SK-N-SH (cell line): ENCODE measurements at regions not wholly inside any gene's neighbourhood (a gene's known extent, or its start where the extent isn't known, plus 50 kb on each side); places are given as distances from the start of the nearest gene placed in this dataset.

Experiments used
- JUND ChIP-seq: IDR thresholded peaks from 2 replicates; pipeline ENCODE4 v1.4.0; 2012
- POLR2AphosphoS5 ChIP-seq: IDR thresholded peaks from 2 replicates; pipeline ENCODE4 v1.6.1; 2012; ENCODE audit warnings: low read depth, low read length
- RXRA ChIP-seq: IDR thresholded peaks from 2 replicates; pipeline ENCODE4 v1.4.0; 2012; ENCODE audit warnings: low read depth, mild to moderate bottlenecking, borderline replicate concordance
- SIN3A ChIP-seq: IDR thresholded peaks from 2 replicates; pipeline ENCODE4 v1.6.1; 2012; ENCODE audit warnings: low read depth, mild to moderate bottlenecking, low read length, moderate library complexity, borderline replicate concordance
- YY1 ChIP-seq: IDR thresholded peaks from 2 replicates; pipeline ENCODE4 v1.4.0; 2012; ENCODE audit warnings: low read depth, mild to moderate bottlenecking
- TF ChIP-seq, protein P1 (sequence below): fragments of 200-600 bp; sonication (generic); IDR thresholded peaks from 2 replicates; pipeline ENCODE4 v1.6.1; 2017; ENCODE audit warnings: antibody characterized with exemption, mild to moderate bottlenecking, moderate library complexity
- TF ChIP-seq, protein P2 (sequence below): IDR thresholded peaks from 2 replicates; pipeline ENCODE4 v1.4.0; 2012; ENCODE audit warnings: low read depth
- TF ChIP-seq, protein P3 (sequence below): IDR thresholded peaks from 2 replicates; pipeline ENCODE4 v1.6.1; 2012; ENCODE audit warnings: mild to moderate bottlenecking, low read depth, low read length, moderate library complexity

DNA sequence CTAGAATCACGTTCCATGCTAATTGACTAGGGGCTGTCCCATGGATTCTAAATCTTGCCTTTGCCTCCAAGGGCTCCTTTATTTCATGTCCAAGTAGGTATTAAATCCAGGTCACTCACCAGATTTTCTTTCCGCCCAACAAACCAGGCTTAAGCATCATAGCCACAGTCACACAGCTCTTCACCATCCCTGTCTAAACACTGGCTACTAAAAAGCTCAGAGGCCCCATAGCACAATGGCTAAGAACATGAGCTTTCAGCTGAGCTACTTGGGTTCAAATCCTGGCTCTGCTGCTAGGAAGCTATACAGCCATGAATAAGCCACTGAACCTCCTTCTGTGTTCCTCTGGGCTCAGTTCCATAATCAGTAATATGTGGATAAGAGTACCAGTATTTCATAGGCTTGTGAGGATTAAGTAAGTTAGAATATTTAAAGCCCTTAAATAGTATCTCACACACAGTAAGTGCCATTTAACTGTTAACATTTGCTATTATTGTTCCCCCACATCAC, 277.2 kb upstream of the GJB5 start:
- TF ChIP-seq, protein P1, sequence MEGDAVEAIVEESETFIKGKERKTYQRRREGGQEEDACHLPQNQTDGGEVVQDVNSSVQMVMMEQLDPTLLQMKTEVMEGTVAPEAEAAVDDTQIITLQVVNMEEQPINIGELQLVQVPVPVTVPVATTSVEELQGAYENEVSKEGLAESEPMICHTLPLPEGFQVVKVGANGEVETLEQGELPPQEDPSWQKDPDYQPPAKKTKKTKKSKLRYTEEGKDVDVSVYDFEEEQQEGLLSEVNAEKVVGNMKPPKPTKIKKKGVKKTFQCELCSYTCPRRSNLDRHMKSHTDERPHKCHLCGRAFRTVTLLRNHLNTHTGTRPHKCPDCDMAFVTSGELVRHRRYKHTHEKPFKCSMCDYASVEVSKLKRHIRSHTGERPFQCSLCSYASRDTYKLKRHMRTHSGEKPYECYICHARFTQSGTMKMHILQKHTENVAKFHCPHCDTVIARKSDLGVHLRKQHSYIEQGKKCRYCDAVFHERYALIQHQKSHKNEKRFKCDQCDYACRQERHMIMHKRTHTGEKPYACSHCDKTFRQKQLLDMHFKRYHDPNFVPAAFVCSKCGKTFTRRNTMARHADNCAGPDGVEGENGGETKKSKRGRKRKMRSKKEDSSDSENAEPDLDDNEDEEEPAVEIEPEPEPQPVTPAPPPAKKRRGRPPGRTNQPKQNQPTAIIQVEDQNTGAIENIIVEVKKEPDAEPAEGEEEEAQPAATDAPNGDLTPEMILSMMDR: no peak
- TF ChIP-seq YY1 (no peak), SIN3A (no peak), POLR2AphosphoS5 (no peak), JUND (no peak), RXRA (no peak)
- TF ChIP-seq, protein P2, sequence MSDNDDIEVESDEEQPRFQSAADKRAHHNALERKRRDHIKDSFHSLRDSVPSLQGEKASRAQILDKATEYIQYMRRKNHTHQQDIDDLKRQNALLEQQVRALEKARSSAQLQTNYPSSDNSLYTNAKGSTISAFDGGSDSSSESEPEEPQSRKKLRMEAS: no peak
- TF ChIP-seq, protein P3, sequence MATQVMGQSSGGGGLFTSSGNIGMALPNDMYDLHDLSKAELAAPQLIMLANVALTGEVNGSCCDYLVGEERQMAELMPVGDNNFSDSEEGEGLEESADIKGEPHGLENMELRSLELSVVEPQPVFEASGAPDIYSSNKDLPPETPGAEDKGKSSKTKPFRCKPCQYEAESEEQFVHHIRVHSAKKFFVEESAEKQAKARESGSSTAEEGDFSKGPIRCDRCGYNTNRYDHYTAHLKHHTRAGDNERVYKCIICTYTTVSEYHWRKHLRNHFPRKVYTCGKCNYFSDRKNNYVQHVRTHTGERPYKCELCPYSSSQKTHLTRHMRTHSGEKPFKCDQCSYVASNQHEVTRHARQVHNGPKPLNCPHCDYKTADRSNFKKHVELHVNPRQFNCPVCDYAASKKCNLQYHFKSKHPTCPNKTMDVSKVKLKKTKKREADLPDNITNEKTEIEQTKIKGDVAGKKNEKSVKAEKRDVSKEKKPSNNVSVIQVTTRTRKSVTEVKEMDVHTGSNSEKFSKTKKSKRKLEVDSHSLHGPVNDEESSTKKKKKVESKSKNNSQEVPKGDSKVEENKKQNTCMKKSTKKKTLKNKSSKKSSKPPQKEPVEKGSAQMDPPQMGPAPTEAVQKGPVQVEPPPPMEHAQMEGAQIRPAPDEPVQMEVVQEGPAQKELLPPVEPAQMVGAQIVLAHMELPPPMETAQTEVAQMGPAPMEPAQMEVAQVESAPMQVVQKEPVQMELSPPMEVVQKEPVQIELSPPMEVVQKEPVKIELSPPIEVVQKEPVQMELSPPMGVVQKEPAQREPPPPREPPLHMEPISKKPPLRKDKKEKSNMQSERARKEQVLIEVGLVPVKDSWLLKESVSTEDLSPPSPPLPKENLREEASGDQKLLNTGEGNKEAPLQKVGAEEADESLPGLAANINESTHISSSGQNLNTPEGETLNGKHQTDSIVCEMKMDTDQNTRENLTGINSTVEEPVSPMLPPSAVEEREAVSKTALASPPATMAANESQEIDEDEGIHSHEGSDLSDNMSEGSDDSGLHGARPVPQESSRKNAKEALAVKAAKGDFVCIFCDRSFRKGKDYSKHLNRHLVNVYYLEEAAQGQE: no peak
